MV-4-11 (cell line): ENCODE measurements at regions not wholly inside any gene's neighbourhood (a gene's known extent, or its start where the extent isn't known, plus 50 kb on each side); places are given as distances from the start of the nearest gene placed in this dataset.
"Not testable (repeated sequence)": the region's sequence is repeated elsewhere in the genome, so short reads cannot be mapped to it uniquely, and the experiment has no call there.

Experiments used
- DNase-seq: peaks from one replicate; lab custom pipeline; 2025; lab: John Stamatoyannopoulos, UW

DNA sequence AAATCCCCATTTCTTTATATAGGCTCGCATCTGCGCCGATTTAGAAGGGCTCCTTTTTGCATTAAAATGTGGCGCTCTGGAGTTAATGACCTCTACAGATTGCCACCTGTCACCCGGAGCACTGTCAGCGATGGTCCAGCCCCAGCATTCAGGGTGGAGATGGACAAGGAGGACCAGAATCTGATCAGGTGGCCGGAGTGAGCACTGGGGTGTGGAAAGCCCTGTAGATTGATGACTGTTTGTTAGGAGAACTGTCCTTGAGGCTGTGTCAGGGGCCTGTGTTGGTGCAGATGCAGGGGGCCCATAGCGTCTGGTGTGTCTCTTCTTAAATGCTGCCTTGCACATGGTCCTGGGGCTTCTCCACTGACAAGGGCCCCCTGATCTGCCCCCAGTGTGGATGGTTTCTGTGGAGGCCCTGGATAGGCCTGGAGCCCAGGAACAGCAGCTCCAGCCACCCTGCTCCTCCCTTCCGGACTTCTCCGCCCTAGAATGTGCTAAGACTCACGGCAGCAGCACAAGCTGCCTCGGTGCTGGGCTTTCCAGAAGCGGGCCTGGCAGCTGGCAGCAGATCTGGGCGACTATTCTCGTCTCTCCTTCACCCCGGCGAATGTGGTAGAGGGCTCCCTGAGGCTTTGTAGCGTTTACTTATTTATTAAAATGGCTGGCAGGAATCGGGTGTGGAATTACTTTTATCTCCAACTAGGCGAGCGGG is 1333.3 kb downstream of the BRD1 start:
- no peak for DNase-seq

DNA sequence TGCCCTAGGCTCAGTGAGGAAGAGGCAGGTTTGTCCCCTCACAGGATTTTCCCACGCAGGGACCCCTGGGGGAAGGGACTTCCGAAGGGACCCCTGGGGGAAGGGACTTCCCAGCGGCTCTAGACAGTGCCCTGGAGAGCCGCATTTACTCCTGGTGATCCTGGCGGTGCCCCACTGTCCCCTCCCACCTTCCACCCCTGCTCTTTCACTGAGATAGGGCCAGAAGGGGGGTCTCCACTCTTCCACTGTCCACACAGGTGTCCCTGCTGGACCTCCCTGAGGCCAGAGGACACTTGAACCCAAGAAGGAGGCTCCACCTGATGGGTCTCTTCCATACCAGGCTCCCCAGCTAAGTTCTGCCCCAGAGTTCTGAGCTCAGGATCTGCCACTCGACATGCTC is 1333.9 kb downstream of the BRD1 start:
- DNase-seq: no peak

DNA sequence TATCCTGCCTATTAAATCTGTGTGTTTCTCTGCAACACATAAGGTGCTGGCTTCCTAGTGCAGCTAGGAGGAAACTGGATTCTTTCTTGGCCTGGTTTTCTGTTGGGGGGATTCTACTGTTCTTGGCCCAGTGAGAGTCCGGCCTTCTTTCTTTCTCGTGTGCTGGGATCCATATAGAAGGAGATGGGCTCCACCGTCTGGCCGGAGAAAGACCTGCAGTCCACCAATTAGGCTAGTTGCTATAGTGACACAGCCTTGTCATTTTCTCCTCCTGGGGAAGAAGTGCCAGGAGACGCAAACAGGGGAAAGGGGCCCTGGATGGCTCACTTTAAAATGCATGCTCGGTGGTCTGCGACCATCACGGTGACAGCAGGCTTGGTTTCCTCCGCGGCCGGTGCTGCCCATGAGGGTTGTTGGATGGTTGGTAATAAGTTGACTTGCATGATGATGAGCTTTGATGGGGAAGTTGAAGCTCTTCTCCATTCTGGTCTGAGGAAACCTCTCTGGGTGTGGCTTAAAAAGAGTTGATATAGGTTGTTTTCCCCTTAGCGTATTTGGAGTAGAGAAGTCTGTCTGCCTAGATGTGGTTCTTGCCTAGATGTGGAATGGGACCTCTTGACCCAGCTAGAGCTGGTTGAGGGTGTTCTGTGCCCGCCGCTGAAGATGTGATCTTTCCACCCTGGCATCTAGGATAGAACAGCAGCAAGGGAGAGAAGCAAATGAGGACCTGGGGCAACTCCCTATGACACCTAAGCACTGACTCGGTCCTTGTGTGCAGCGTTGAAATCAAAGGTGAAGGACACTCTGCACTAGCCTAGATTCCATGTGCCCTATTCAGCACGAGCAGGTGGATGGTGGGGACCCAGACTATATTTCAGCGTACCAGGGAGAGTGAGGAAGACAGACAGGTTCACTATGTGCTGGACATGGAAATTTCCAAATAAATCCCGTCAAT is 1335.0 kb downstream of the BRD1 start:
- DNase-seq: peak; percentile 61

DNA sequence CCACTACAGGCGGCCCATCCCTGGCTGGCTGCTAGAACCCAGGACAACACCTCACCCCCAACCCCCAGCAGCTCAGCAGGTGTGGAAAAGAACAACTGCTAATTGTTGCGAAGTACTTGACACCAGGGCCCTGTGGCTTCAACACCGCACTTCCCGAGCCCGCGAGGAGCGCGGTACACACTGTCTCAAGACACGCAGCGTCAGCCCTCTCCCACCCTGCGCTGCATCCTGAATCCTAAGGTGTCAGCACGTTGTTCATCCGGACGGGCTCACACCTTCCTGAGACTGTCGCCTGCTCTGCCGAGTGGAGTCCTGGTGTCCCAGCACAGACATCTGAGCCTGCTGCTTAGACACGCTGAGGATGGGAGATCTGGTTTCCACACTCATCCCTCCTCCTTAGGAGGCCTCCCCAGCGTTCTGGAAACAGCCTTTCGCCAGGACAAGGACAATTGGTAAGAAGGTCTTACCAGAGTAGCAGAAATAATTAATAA is 1336.2 kb downstream of the BRD1 start:
- no peak for DNase-seq

DNA sequence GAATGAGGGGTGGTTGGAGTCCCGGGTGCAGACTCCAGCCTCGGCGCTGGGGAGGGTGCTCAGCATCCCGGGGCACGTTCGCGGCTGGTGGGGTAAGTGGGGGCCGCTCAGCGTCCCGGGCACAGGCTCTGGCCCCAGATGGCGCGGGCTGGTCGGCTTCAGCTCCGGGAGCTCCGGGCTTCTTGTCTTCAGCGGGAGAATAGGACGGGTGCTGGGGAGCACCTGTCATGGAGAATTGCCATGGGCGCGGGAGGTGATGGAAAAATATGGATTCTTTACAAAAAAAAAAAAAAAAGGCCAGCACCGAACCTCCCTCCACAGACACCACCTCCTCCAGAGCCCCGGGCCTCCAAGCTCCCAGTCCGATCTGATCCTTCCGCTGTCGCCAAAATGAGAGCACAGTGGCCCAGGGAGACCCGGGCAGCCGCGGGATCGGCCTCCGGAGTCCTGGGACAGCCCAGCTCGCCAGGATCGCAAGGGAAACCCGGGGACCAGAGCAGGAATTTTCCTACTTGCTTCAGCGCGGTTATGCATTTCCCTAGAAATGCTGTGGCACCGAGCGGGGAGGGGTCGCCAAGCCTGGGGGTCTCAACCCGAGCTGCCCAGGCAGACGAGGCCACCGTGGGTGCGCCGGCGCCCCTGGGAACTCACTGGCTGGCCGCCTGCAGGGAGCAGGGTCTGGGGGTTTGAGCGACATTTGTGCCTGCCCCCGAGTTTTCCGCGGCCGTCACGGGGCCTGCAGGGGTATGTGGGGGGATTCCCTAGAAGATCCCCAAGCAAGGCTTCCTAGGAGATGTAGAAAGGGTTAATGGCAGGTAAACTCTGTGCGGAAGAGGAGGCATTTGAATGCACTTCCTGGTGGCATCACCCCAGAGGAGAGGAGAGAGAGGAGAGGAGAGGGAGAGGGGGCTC is 1336.9 kb downstream of the BRD1 start:
- DNase-seq: no peak

DNA sequence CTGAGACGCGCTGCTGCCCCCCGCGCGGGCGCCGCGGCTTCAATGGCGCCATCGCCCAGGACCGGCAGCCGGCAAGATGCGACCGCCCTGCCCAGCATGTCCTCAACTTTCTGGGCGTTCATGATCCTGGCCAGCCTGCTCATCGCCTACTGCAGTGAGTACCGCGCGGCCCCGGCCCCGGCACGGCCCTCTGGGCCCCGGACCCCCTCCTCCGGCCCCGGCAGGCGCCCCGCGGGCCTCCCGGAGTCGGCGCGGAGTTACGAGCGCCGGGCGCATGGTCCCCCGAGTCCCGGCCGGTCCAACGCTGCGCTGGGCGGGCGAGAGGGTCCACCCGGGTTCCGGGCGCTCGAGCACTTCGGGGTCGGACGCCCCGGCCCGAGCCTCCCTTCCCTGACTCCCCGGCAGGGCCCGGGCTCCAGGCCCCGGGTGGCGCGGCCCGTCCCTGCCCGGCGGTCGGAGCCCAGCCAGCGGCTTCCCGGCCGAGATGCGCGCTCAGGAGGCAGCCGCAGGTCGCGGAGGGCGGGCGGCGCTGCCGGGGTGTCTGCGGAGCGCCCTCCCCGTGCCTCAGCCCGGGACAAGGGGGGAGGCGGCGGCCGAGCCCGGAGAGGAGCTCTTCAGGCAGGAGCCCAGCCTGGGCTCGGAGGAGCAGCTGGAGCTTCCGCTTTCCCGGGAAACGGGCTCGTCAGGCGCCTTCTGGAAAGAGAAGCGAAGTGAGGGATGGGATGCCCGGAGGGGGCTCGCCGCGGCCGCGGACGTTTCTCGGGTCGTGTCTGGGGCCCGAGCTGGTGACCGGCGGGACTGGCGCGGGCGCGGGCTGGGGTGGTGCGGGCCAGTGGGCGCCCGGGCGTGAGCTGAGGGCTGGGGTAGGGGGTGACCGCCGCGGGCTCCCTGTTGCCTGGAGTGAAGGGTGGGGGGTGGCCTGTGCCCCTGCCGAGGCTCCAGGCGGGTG is 1337.8 kb downstream of the BRD1 start:
- no peak for DNase-seq

DNA sequence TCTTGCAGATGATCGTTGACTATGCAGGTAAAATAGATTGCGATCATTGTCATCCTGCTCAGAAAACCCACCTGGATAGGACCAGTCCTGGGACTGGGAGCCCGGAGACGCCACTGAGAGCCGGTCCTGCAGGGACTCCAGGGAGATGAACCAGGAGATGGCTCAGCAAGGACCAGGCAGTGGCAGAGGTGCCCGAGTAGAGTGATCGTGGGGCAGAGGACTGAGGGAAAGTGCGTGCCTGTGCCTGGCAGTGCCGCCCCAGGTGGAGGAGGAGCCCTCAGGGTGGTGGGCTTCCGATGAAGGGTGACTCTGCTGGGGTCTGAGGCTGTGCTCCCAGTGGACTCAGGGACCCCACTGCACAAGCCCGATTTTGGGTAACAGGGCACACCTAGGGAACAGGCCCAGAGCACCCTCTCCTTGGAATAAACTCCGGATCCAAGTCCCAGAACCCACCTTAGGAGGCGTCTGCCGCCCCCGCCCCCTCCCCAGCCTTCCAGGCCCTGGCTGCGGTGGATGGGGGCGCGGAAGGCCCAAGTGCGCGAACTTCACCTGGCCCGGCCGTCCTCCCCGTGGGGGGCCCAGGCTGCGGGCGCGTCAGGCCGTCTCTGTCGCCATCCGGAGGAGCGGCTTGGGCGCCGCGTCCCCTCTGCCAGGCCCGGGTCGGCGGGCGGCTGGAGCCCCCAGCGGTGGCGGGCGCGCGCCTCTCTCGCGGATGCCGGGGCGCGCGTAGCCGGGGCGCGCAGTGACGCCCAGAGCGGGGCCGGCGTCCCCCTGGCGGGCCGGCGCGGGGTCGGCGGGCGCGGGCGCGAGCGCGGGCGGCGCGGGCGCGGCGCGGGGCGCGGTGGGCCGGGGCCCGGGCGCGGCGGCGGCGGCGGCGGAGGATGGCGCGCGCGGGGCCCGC is 1338.8 kb downstream of the BRD1 start:
- DNase-seq: no peak

DNA sequence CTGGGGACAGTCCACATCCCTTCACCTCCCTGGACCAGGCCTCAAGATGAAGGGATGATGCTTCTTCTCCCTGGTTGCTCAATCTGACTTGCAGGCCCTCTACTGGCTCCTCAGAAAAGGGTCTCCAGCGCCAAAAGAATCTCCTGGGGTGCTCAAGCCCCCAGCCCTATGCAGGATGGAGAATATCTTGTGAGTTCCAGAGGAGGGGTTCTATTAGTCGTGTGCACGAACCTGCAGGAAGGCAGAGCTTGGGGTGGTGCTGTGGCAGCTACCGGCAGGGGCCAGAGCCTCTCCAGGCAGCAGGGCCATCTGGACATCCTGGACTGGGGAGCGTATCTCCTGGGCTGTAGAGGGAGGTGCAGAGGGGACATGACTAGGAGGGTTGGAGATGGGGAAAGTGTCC is 1339.5 kb downstream of the BRD1 start:
- DNase-seq: no peak

DNA sequence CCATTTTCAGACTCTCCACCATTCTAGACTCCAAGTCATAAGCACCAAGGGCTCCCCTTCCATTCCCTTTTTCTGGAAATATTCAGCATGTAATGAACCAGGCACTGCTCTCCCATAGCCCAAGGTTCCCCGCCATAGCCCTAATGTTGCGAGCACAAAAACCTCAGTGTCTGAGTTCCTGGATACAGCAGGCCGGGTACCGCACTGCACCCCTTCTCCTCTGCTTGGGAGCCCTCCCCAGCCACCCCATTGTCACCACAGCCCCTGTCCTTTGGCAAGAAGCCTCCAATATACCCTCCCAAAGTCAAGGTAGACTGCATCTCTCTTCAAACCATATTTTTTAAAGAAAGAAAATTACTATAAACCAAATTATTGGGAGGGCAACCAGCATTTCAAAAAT is 1341.1 kb downstream of the BRD1 start:
- no peak for DNase-seq

DNA sequence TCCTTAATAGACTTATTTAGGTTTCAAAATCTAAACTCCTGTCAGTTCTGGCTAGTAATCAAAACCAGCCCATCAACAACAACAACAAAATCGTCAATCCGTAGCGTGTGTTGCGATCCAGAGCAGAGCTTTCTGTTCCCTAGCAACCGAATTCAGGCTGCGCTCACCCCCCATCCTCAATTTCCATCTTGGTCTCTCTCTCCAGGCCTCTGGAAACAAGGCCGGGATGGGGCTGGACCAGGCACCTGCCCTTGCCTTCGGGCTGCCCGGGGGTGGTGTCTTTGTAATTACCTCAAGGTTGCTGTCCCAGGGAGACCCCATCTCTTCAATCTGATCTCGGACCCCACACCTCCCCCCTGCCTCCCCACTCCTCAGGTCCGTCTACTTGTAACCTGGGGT is 1341.5 kb downstream of the BRD1 start:
- DNase-seq: no peak

DNA sequence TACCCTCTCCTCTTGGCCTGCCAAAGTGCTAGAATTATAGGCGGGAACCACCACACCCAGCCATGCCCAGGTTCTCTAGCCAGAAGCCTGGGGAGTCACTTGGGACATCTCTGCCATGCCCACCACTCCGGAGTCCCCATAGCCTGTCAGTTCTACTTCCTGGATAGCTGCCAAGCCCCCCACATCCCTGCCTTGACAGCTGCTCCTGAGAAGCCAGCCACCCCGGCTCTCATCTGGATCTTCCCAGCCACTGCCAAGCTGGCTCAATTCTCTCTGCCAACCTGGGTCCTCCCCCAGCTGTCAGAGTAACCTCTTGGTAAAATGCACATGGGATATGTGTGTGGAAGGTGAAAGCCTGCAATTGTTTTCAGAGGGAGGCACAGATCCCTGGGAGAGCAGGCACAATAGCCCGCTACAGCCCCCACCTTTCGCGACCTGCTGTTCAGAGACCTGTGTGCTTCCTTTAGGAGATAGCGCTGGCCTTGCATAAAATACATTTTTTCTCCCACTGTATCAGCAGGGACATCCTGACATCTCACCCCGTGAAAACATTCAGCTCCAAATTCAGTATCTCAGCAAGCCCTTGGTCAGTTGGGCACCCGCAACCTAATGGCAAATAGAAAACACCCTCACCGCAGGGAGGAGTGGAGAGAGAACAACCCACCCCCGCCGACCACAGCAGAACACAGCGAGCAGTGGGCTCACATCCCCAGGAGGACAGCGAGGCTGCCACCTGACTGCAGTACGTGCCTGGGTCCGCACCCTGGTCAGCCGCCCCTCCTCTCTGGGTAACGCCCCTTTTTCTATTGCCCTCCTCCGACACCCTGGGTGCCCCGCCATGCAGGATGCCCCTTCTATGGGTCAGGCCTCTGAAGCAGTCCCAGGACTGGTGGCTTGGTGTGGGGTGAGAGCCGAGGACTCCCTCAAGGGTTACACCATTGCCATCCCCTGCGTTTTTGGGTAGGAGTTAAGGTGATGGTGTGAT is 1342.2 kb downstream of the BRD1 start:
- no peak for DNase-seq

DNA sequence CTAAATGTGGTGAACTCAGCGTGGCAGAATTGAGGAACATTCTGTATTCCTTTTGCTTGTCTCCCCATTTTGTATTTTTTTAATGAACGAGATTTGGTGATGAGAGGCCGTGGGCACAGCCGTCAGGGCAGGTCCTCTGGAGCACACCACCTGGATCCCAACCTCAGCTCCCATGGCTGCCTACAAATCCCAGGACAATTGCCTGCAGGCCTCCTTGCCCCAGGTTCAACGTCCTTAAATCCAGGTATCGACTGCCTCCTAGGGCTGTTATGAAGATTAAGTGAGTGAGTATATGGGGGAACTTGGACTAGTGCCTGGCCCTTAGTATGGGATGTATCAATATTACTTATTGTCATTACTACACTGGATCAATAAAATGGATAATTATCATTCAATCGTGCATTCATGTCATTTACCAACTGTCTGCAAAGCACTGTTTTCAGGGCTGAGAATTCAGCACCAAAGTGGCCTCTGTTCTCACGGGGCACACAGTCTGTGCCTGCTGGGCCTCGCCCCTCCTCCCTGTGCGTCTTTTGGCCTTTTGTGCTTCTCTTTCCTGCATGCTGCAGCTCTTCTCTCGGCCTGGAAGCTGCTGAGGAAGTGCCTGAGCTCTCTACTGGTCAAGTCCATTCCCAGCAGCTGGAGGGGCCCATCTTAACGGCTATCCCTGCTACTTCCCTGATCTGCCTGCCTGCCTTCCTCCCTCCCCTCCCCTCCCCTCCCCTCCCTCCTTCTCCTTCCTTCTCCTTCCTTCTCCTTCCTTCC is 1343.7 kb downstream of the BRD1 start:
- DNase-seq: peak; percentile 55

DNA sequence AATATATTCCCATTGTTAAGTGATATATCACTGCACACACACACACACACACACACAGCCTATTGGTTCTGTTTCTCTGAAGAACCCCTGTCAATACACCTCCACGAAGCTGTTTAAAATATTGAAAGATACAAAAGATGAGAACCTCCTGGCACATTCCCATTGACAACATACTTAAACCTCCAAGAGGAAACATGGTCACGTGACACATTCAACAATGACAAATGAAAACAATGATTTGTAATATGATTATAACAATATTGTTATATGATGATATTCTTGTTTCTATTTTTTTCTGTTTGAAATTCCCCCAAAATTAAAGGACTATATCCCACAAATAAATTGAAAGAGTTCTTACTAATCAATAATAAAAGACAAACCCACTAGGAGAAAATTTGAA is 1344.9 kb downstream of the BRD1 start:
- no peak for DNase-seq

DNA sequence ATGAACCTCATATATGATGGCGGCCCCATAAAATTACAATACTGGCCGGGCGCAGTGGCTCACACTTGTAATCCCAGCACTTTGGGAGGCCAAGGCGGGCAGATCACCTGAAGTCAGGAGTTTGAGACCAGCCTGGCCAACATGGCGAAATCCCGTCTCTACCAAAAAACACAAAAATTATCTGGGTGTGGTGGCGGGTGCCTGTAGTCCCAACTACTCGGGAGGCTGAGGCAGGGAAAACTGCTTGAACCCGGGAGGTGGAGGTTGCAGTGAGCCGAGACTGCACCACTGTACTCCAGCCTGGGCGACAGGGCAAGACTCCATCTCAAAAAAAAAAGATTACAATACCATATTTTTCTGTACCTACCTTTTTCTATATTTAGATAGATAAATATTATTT is 1345.5 kb downstream of the BRD1 start:
- not testable (repeated sequence) for DNase-seq

DNA sequence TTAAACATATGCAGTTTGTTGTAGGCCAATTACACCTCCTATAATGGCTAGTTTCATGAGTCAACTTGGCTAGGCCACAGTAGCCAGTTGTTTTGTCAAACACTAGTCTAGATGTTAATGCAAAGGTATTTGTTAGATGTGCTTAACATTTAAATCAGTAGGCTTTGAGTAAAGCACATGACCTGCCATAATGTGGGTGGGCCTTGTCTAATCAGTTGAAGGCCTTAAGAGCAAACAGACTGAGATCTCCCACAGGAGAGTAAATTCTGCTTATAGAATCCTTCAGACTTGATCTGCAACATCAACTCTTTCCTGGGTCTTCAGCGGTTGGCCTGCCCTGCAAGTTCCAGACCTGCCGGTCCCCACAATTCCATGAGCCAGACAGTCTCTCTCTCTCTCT is 1345.9 kb downstream of the BRD1 start:
- no peak for DNase-seq

DNA sequence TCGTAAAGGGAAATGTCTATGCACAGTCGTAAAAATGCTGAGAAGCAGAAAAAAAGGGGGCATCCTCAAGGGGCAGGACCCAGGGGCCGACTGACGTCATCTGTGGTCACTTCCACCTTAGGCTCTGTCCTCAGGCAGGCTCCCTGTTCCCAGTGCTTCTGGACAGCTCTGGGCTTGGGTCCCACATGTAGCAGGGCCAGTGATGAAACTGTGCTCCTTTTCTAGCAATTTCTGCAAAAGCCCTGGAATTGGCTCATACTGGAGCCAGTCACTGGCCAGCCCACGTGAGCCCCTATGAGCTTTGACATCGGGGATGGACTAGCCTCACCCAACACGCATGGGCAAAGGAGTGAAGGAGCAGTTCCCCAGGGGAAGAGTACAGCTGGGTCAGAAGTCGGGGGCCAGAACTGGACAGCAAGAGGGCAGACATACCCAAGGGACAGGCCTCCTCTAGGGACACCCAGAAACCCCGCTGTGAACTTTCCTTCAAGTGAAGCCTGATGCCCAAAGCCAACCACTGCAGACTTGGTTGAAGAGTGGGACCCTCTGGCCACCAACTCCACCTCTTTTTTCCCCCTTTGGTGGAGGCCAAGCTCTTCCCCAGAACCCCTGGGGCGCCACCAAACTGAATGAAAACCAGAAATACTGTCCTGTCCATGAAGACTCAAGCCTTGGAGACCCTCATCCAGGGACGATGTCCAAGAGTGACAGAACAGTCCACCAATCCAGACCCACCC is 1349.0 kb downstream of the BRD1 start:
- DNase-seq: no peak

DNA sequence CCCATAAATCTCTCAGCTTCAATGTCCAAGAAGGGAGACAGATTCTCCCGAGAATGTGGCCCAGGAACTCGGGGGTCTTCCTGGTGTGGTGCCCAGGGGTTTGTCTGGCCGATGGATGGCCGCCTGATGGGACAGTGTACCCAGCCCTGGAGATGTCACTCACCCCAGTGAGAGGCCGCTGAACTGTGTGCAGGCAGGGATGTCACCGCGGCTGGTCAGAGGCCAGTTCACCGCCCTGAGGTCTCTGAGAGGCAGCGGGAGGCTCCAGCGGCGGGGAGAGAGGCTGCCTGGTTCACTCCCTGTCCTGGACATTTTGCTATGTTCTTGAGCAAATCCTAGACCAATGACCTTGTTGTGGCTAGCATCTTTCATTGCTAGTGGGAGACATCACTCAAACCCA is 1349.5 kb downstream of the BRD1 start:
- no peak for DNase-seq
